HEK293T (cell line): ENCODE measurements at regions not wholly inside any gene's neighbourhood (a gene's known extent, or its start where the extent isn't known, plus 50 kb on each side); places are given as distances from the start of the nearest gene placed in this dataset.

Source experiments
- CTCF ChIA-PET: fragments of 350-600 bp; formaldehyde crosslinking; extraction: SDS; loops from one replicate; lab custom pipeline; 2021; ENCODE audit warnings: antibody characterized with exemption, inconsistent platforms; lab: Yijun Ruan, JAX
- POLR2A ChIA-PET: fragments of 350-600 bp; formaldehyde crosslinking; extraction: SDS; loops from one replicate; lab custom pipeline; 2020; ENCODE audit warnings: antibody characterized with exemption, inconsistent platforms; lab: Yijun Ruan, JAX
- DNase-seq: peaks from one replicate; pipeline ENCODE4 v3.0.0; 2012; ENCODE audit warnings: mixed read lengths; ENCODE audit errors: extremely low spot score
- ARNT ChIP-seq: fragments of 450-650 bp; IDR thresholded peaks from 2 replicates; pipeline ENCODE4 v1.6.1; 2017; ENCODE audit warnings: mild to moderate bottlenecking
- BHLHE40 ChIP-seq: fragments of 450-650 bp; IDR thresholded peaks from 2 replicates; pipeline ENCODE4 v1.6.1; 2016; ENCODE audit warnings: mild to moderate bottlenecking, moderate library complexity, borderline replicate concordance
- CTBP1 ChIP-seq: fragments of 450-650 bp; IDR thresholded peaks from 2 replicates; pipeline ENCODE4 v1.6.1; 2016; ENCODE audit warnings: borderline replicate concordance
- ELF4 ChIP-seq: fragments of 450-650 bp; IDR thresholded peaks from 2 replicates; pipeline ENCODE4 v1.6.1; 2017; ENCODE audit warnings: antibody characterized with exemption
- FOXA1 ChIP-seq: fragments of 450-650 bp; IDR thresholded peaks from 2 replicates; pipeline ENCODE4 v1.6.1; 2016; ENCODE audit warnings: mild to moderate bottlenecking
- FOXK2 ChIP-seq: fragments of 450-650 bp; IDR thresholded peaks from 2 replicates; pipeline ENCODE4 v1.6.1; 2016; ENCODE audit warnings: mild to moderate bottlenecking
- FOXM1 ChIP-seq: fragments of 450-650 bp; IDR thresholded peaks from 2 replicates; pipeline ENCODE4 v1.6.1; 2017; ENCODE audit warnings: mild to moderate bottlenecking, borderline replicate concordance
- HDGF ChIP-seq: fragments of 450-650 bp; IDR thresholded peaks from 2 replicates; pipeline ENCODE4 v1.6.1; 2017; ENCODE audit warnings: antibody characterized with exemption, borderline replicate concordance
- L3MBTL2 ChIP-seq: fragments of 450-650 bp; conservative IDR thresholded peaks from 2 replicates; pipeline ENCODE4 v1.6.1; 2016; ENCODE audit warnings: mild to moderate bottlenecking
- LEF1 ChIP-seq: fragments of 450-650 bp; IDR thresholded peaks from 2 replicates; pipeline ENCODE4 v1.6.1; 2017; ENCODE audit warnings: mild to moderate bottlenecking, borderline replicate concordance
- NFRKB ChIP-seq: fragments of 450-650 bp; IDR thresholded peaks from 2 replicates; pipeline ENCODE4 v1.6.1; 2016; ENCODE audit warnings: mild to moderate bottlenecking, moderate library complexity
- PKNOX1 ChIP-seq: fragments of 450-650 bp; IDR thresholded peaks from 2 replicates; pipeline ENCODE4 v1.6.1; 2016
- SP1 ChIP-seq: fragments of 450-650 bp; IDR thresholded peaks from 2 replicates; pipeline ENCODE4 v1.6.1; 2017
- SUZ12 ChIP-seq: fragments of 450-650 bp; IDR thresholded peaks from 2 replicates; pipeline ENCODE4 v1.6.1; 2016; ENCODE audit warnings: mild to moderate bottlenecking
- TARDBP ChIP-seq: fragments of 450-650 bp; IDR thresholded peaks from 2 replicates; pipeline ENCODE4 v1.6.1; 2016
- ZNF384 ChIP-seq: fragments of 450-650 bp; IDR thresholded peaks from 2 replicates; pipeline ENCODE4 v1.6.1; 2016

GRCh38 chr2:9060819-9061218 is 57.3 kb upstream of the MBOAT2 start:
- ChIA-PET CTCF (no interaction called here), POLR2A (no interaction called here)
- no peak for DNase-seq
- TF ChIP-seq ZNF384 (no peak), FOXA1 (no peak), HDGF (no peak), CTBP1 (no peak), SUZ12 (no peak), ARNT (no peak), FOXK2 (no peak), SP1 (no peak), NFRKB (no peak), BHLHE40 (no peak), TARDBP (no peak)

- TF ChIP-seq FOXM1 (no peak), CTBP1 (peak; percentile 51; the same call in 1 of the 2 replicates)
- no peak for DNase-seq
- CTCF ChIA-PET = no interaction called here
- POLR2A ChIA-PET = no interaction called here
These were observed 54.7 kb upstream of the MBOAT2 start for GRCh38 chr2:9057939-9058761.

- ChIA-PET POLR2A (no interaction called here), CTCF (no interaction called here)
- no peak for DNase-seq
- TF ChIP-seq FOXM1 (no peak), L3MBTL2 (no peak), ARNT (no peak), ZNF384 (no peak), HDGF (no peak), SP1 (no peak), CTBP1 (no peak), FOXA1 (no peak), PKNOX1 (no peak), LEF1 (no peak), ELF4 (no peak), BHLHE40 (no peak), FOXK2 (no peak), SUZ12 (no peak), NFRKB (no peak), TARDBP (no peak)
These were observed 52.0 kb upstream of the MBOAT2 start for GRCh38 chr2:9055471-9055870.

- POLR2A ChIA-PET = no interaction called here
- CTCF ChIA-PET = no interaction called here
- TF ChIP-seq SUZ12 (no peak), PKNOX1 (no peak)
- DNase-seq = no peak
These were observed 50.0 kb upstream of the MBOAT2 start for GRCh38 chr2:9053534-9053931.
